Erythroblast (primary cell): ENCODE measurements at regions not wholly inside any gene's neighbourhood (a gene's known extent, or its start where the extent isn't known, plus 50 kb on each side); places are given as distances from the start of the nearest gene placed in this dataset.

Experiments
- GATA1 ChIP-seq: IDR thresholded peaks from 2 replicates; pipeline ENCODE4 v1.6.1; 2011; ENCODE audit warnings: low read depth, mild to moderate bottlenecking, control low read depth, low read length, moderate library complexity
- POLR2A ChIP-seq: IDR thresholded peaks from 2 replicates; pipeline ENCODE4 v1.6.1; 2011; ENCODE audit warnings: mild to moderate bottlenecking, low read length

DNA sequence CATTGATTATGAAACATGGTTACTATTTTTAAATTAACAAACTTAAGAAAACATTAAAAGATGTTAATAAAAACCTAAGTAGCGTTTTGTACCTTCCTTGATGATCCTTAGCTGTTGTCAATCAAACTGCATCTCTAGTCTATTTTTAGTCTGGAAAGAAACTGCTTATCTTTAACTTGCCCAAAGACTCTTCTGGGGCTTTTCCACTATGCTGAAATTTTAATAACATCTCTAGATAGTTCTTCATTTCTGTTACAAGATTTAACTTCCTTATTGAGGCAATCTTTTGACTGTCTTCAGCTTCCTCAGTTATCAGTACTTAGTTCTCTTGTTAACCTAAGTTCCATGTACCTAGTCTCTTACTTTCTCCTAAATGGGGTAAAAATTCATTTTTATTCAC is 135.9 kb upstream of the HMCN1 start:
- no peak for TF ChIP-seq POLR2A
- no peak for TF ChIP-seq GATA1
